Glutamatergic neuron (in vitro differentiated cells): ENCODE measurements at regions not wholly inside any gene's neighbourhood (a gene's known extent, or its start where the extent isn't known, plus 50 kb on each side); places are given as distances from the start of the nearest gene placed in this dataset.

Experiments
- DNase-seq: peaks from one replicate; pipeline ENCODE4 v3.0.0; 2022
- H3K27ac Mint-ChIP-seq: one replicate; pipeline ENCODE4 v1.8.0; 2020; ENCODE audit warnings: mild to moderate bottlenecking, mixed read lengths, inconsistent platforms; ENCODE audit not compliant: unreplicated experiment
- H3K27me3 Mint-ChIP-seq: one replicate; pipeline ENCODE4 v1.8.0; 2020; ENCODE audit warnings: mild to moderate bottlenecking, moderate library complexity, mixed read lengths, inconsistent platforms; ENCODE audit not compliant: unreplicated experiment
- H3K36me3 Mint-ChIP-seq: one replicate; pipeline ENCODE4 v1.8.0; 2020; ENCODE audit warnings: mild to moderate bottlenecking, mixed read lengths, inconsistent platforms; ENCODE audit not compliant: unreplicated experiment
- H3K4me1 Mint-ChIP-seq: one replicate; pipeline ENCODE4 v1.8.0; 2020; ENCODE audit warnings: mild to moderate bottlenecking, low read depth, mixed read lengths, inconsistent platforms; ENCODE audit not compliant: unreplicated experiment
- H3K4me3 Mint-ChIP-seq: one replicate; pipeline ENCODE4 v1.8.0; 2020; ENCODE audit warnings: mild to moderate bottlenecking, mixed read lengths, inconsistent platforms; ENCODE audit not compliant: unreplicated experiment
- H3K9me3 Mint-ChIP-seq: one replicate; pipeline ENCODE4 v1.8.0; 2020; ENCODE audit warnings: mild to moderate bottlenecking, moderate library complexity, mixed read lengths, inconsistent platforms; ENCODE audit not compliant: unreplicated experiment
- CTCF ChIP-seq: fragments of 200-600 bp; sonication (generic); IDR thresholded peaks from one replicate; pipeline ENCODE4 v1.5.0; 2021; ENCODE audit not compliant: partially characterized antibody, unreplicated experiment

- H3K9me3 Mint-ChIP-seq = no peaks in the 10 kb centered on the region
- DNase-seq = no peak
- H3K4me1 Mint-ChIP-seq = peaks cover 1% of the 10 kb centered on the region
- H3K27me3 Mint-ChIP-seq = no peaks in the 10 kb centered on the region
- TF ChIP-seq CTCF = no peak
- H3K36me3 Mint-ChIP-seq = no peaks in the 10 kb centered on the region
- H3K4me3 Mint-ChIP-seq = no peak overlapping the region
- H3K27ac Mint-ChIP-seq = no peak overlapping the region
These were observed 278.3 kb downstream of the PPP1R2C start for GRCh38 chrX:42499620-42500019.

GRCh38 chrX:42497356-42497755, 280.6 kb downstream of the PPP1R2C start:
- H3K27ac Mint-ChIP-seq = no peak overlapping the region
- H3K9me3 Mint-ChIP-seq = no peaks in the 10 kb centered on the region
- H3K27me3 Mint-ChIP-seq = no peaks in the 10 kb centered on the region
- no peak overlapping the region for H3K4me3 Mint-ChIP-seq
- H3K36me3 Mint-ChIP-seq = no peaks in the 10 kb centered on the region
- no peak for TF ChIP-seq CTCF
- no peak for DNase-seq
- H3K4me1 Mint-ChIP-seq = no peaks in the 10 kb centered on the region

GRCh38 chrX:42496239-42496638, 281.7 kb downstream of the PPP1R2C start:
- H3K27me3 Mint-ChIP-seq = no peaks in the 10 kb centered on the region
- H3K9me3 Mint-ChIP-seq = no peaks in the 10 kb centered on the region
- no peak overlapping the region for H3K27ac Mint-ChIP-seq
- H3K36me3 Mint-ChIP-seq = no peaks in the 10 kb centered on the region
- no peak overlapping the region for H3K4me3 Mint-ChIP-seq
- no peaks in the 10 kb centered on the region for H3K4me1 Mint-ChIP-seq
- no peak for DNase-seq
- TF ChIP-seq CTCF = no peak

- DNase-seq = no peak
- no peaks in the 10 kb centered on the region for H3K27me3 Mint-ChIP-seq
- H3K4me3 Mint-ChIP-seq = no peak overlapping the region
- no peaks in the 10 kb centered on the region for H3K36me3 Mint-ChIP-seq
- TF ChIP-seq CTCF = no peak
- no peaks in the 10 kb centered on the region for H3K9me3 Mint-ChIP-seq
- H3K27ac Mint-ChIP-seq = no peak overlapping the region
- no peaks in the 10 kb centered on the region for H3K4me1 Mint-ChIP-seq
These were observed 282.8 kb downstream of the PPP1R2C start for GRCh38 chrX:42495139-42495538.

- Mint-ChIP-seq H3K27me3 (no peaks in the 10 kb centered on the region), H3K27ac (no peak overlapping the region), H3K4me1 (no peaks in the 10 kb centered on the region), H3K9me3 (no peaks in the 10 kb centered on the region), H3K4me3 (no peak overlapping the region), H3K36me3 (no peaks in the 10 kb centered on the region)
- no peak for TF ChIP-seq CTCF
- no peak for DNase-seq
These were observed 286.6 kb downstream of the PPP1R2C start for GRCh38 chrX:42491137-42491907.
